ENCODE measurements at regions not wholly inside any gene's neighbourhood (a gene's known extent, or its start where the extent isn't known, plus 50 kb on each side); places are given as distances from the start of the nearest gene placed in this dataset.

- no peak for DNase-seq (ENCODE audit: low spot score)
- TF ChIP-seq CTCF (IDR thresholded peaks at IDR 0.05; ENCODE audit: extremely low read depth, missing control alignments) = no peak
Observed at GRCh38 chr6:112749673-112750072, 402.5 kb downstream of the RFPL4B start.

- no peak for DNase-seq (ENCODE audit: low spot score)
- TF ChIP-seq CTCF (IDR thresholded peaks at IDR 0.05; ENCODE audit: extremely low read depth, missing control alignments) = no peak
Observed at GRCh38 chr6:112752305-112752704, 405.2 kb downstream of the RFPL4B start.

- no peak for TF ChIP-seq CTCF (IDR thresholded peaks at IDR 0.05; ENCODE audit: extremely low read depth, missing control alignments)
- DNase-seq (ENCODE audit: low spot score) = no peak
Observed at GRCh38 chr6:112752791-112753190, 405.7 kb downstream of the RFPL4B start.

- no peak for TF ChIP-seq CTCF (IDR thresholded peaks at IDR 0.05; ENCODE audit: extremely low read depth, missing control alignments)
- DNase-seq (ENCODE audit: low spot score) = no peak
Observed at GRCh38 chr6:112760831-112761230, 413.7 kb downstream of the RFPL4B start.

GRCh38 chr6:112761740-112762139 is 414.6 kb downstream of the RFPL4B start:
- DNase-seq (ENCODE audit: low spot score) = no peak
- no peak for TF ChIP-seq CTCF (IDR thresholded peaks at IDR 0.05; ENCODE audit: extremely low read depth, missing control alignments)

GRCh38 chr6:112764377-112764776 is 417.2 kb downstream of the RFPL4B start:
- no peak for TF ChIP-seq CTCF (IDR thresholded peaks at IDR 0.05; ENCODE audit: extremely low read depth, missing control alignments)
- no peak for DNase-seq (ENCODE audit: low spot score)

GRCh38 chr6:112770308-112770707 is 423.2 kb downstream of the RFPL4B start:
- no peak for DNase-seq (ENCODE audit: low spot score)
- TF ChIP-seq CTCF (IDR thresholded peaks at IDR 0.05; ENCODE audit: extremely low read depth, missing control alignments) = no peak

All from GM20000 (cell line).